Hepatocyte (in vitro differentiated cells): ENCODE measurements at regions not wholly inside any gene's neighbourhood (a gene's known extent, or its start where the extent isn't known, plus 50 kb on each side); places are given as distances from the start of the nearest gene placed in this dataset.
"Not testable (repeated sequence)": the region's sequence is repeated elsewhere in the genome, so short reads cannot be mapped to it uniquely, and the experiment has no call there.

Experiments used
- DNase-seq: peaks from one replicate; pipeline ENCODE4 v3.0.0-alpha.2; 2016; ENCODE audit warnings: low spot score
- H2AFZ ChIP-seq: fragments of 200-600 bp; sonication (generic); 2 replicates; pipeline ENCODE4 v1.6.0; 2016; ENCODE audit warnings: antibody characterized with exemption, mild to moderate bottlenecking
- H3K27ac ChIP-seq: fragments of 200-600 bp; sonication (generic); 2 replicates; pipeline ENCODE4 v1.5.1; 2016; ENCODE audit warnings: mild to moderate bottlenecking
- H3K27me3 ChIP-seq: fragments of 200-600 bp; sonication (generic); 2 replicates; pipeline ENCODE4 v1.6.1; 2016
- H3K36me3 ChIP-seq: fragments of 200-600 bp; sonication (generic); replicated peaks from 2 replicates; pipeline ENCODE4 v1.5.1; 2016; ENCODE audit warnings: low read depth; ENCODE audit not compliant: insufficient read depth
- H3K4me1 ChIP-seq: fragments of 200-600 bp; sonication (generic); 2 replicates; pipeline ENCODE4 v1.5.1; 2016; ENCODE audit warnings: mild to moderate bottlenecking, moderate library complexity; ENCODE audit not compliant: insufficient read depth
- H3K4me2 ChIP-seq: fragments of 200-600 bp; sonication (generic); 2 replicates; pipeline ENCODE4 v1.6.0; 2016
- H3K4me3 ChIP-seq: fragments of 200-600 bp; sonication (generic); 2 replicates; pipeline ENCODE4 v1.5.1; 2016; ENCODE audit warnings: mild to moderate bottlenecking
- H3K79me2 ChIP-seq: fragments of 200-600 bp; sonication (generic); 2 replicates; pipeline ENCODE4 v1.6.0; 2017; ENCODE audit warnings: mild to moderate bottlenecking
- H3K9me2 ChIP-seq: fragments of 200-600 bp; sonication (generic); replicated peaks from 2 replicates; pipeline ENCODE4 v1.6.0; 2017; ENCODE audit warnings: mild to moderate bottlenecking; ENCODE audit not compliant: insufficient read depth
- H3K9me3 ChIP-seq: fragments of 200-600 bp; sonication (generic); 2 replicates; pipeline ENCODE4 v1.5.1; 2016; ENCODE audit warnings: low read depth, mild to moderate bottlenecking
- H4K20me1 ChIP-seq: fragments of 200-600 bp; sonication (generic); 2 replicates; pipeline ENCODE4 v1.6.0; 2016; ENCODE audit warnings: mild to moderate bottlenecking; ENCODE audit not compliant: insufficient read depth, poor library complexity, severe bottlenecking
- CTCF ChIP-seq: fragments of 200-600 bp; sonication (generic); IDR thresholded peaks from 2 replicates; pipeline ENCODE4 v1.5.1; 2016; ENCODE audit warnings: antibody characterized with exemption, mild to moderate bottlenecking; ENCODE audit not compliant: poor library complexity
- EZH2 ChIP-seq: fragments of 200-600 bp; sonication (generic); IDR thresholded peaks from 2 replicates; pipeline ENCODE4 v1.6.1; 2016; ENCODE audit warnings: antibody characterized with exemption, mild to moderate bottlenecking, borderline replicate concordance
- EZH2phosphoT487 ChIP-seq: fragments of 200-600 bp; sonication (generic); IDR thresholded peaks from one replicate; pipeline ENCODE4 v1.6.1; 2018; ENCODE audit warnings: antibody characterized with exemption, mild to moderate bottlenecking, low read depth, moderate library complexity; ENCODE audit not compliant: unreplicated experiment, severe bottlenecking
- WGBS: methylation state at CpG from one replicate; pipeline ENCODE4 v1.1.6; 2016; ENCODE audit warnings: low lambda C conversion rate; ENCODE audit errors: missing lambda C conversion rate; 5-methylcytosine and 5-hydroxymethylcytosine counted together

GRCh38 chr22:23485490-23485889 is 94.6 kb downstream of the IGLL1 start:
- Histone ChIP-seq H3K9me2 (no peaks in the 10 kb centered on the region), H3K36me3 (no peaks in the 10 kb centered on the region), H3K27ac (no peak overlapping the region), H3K79me2 (no peaks in the 10 kb centered on the region), H3K4me2 (no peak overlapping the region), H3K9me3 (no peaks in the 10 kb centered on the region), H4K20me1 (no peaks in the 10 kb centered on the region), H2AFZ (no peak overlapping the region), H3K4me3 (no peak overlapping the region), H3K4me1 (no peaks in the 10 kb centered on the region), H3K27me3 (no peaks in the 10 kb centered on the region)
- DNase-seq: no peak
- TF ChIP-seq CTCF (no peak), EZH2phosphoT487 (no peak), EZH2 (no peak)
- 85% methylated on average over 4 of the region's 4 CpGs for WGBS

DNA sequence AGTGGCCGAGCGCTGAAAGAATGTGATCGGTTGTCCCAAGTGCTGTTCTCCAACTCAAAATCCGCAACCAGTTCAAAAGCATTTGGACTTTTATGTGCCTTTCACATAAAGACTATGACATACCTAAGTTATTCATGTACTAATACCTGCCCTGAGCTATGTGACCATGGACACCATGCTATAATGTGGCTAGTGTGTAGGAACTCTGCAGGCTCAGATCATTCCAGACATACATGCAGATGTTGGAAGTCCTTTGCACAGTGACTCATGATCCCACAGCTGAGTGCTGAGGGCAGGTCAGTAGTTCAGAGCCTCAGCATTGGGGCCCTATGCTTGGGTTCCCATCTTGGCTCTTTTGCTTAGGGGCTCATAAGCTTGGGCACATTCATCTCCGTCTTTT is 95.4 kb downstream of the IGLL1 start:
- DNase-seq: no peak
- TF ChIP-seq CTCF (no peak), EZH2 (no peak), EZH2phosphoT487 (no peak)
- H3K4me3 ChIP-seq: no peak overlapping the region
- H3K79me2 ChIP-seq: no peaks in the 10 kb centered on the region
- H3K4me2 ChIP-seq: no peak overlapping the region
- H3K27ac ChIP-seq: no peak overlapping the region
- H3K4me1 ChIP-seq: no peaks in the 10 kb centered on the region
- no peak overlapping the region for H2AFZ ChIP-seq
- no peaks in the 10 kb centered on the region for H3K27me3 ChIP-seq
- H3K9me3 ChIP-seq: no peaks in the 10 kb centered on the region
- WGBS: 97% methylated on average over 5 of the region's 5 CpGs
- no peaks in the 10 kb centered on the region for H4K20me1 ChIP-seq
- no peaks in the 10 kb centered on the region for H3K9me2 ChIP-seq
- H3K36me3 ChIP-seq: no peaks in the 10 kb centered on the region

DNA sequence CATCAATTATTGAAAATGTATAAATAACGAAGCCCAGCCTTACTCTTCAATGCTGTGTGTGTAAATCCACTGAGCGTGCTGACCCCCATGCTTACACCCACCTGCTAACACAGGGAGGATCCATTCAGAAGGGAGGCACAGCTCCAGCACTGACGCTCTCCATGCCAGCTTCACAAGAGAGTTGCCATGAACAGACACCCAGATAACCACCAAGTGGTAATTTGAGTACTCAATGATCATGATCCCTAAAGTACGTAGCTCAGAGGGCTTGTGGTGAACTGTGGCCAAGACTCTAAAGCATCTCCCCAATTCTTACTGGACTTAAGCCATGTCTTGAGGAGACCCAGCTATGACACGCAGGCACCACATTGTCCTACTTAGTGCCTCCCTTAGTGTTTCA is 98.7 kb downstream of the IGLL1 start:
- H3K4me1 ChIP-seq: no peaks in the 10 kb centered on the region
- H3K27ac ChIP-seq: no peak overlapping the region
- no peaks in the 10 kb centered on the region for H3K36me3 ChIP-seq
- H3K4me2 ChIP-seq: no peak overlapping the region
- DNase-seq: no peak
- WGBS: 94% methylated on average over 5 of the region's 5 CpGs
- no peaks in the 10 kb centered on the region for H4K20me1 ChIP-seq
- H3K4me3 ChIP-seq: no peak overlapping the region
- no peaks in the 10 kb centered on the region for H3K79me2 ChIP-seq
- H2AFZ ChIP-seq: no peak overlapping the region
- TF ChIP-seq EZH2phosphoT487 (no peak), CTCF (no peak), EZH2 (no peak)
- no peaks in the 10 kb centered on the region for H3K9me3 ChIP-seq
- no peaks in the 10 kb centered on the region for H3K9me2 ChIP-seq
- H3K27me3 ChIP-seq: no peaks in the 10 kb centered on the region

GRCh38 chr22:23478175-23478574 is 101.9 kb downstream of the IGLL1 start:
- no peak for TF ChIP-seq CTCF
- no peak for TF ChIP-seq EZH2
- no peak for TF ChIP-seq EZH2phosphoT487
- Histone ChIP-seq H3K27me3 (no peaks in the 10 kb centered on the region), H3K4me3 (no peak overlapping the region), H3K27ac (no peak overlapping the region), H3K9me2 (no peaks in the 10 kb centered on the region), H3K4me2 (no peak overlapping the region), H3K79me2 (no peaks in the 10 kb centered on the region), H3K4me1 (no peaks in the 10 kb centered on the region), H3K9me3 (no peaks in the 10 kb centered on the region), H3K36me3 (no peaks in the 10 kb centered on the region), H2AFZ (no peak overlapping the region), H4K20me1 (no peaks in the 10 kb centered on the region)
- 59% methylated on average over 4 of the region's 4 CpGs for WGBS
- DNase-seq: no peak

DNA sequence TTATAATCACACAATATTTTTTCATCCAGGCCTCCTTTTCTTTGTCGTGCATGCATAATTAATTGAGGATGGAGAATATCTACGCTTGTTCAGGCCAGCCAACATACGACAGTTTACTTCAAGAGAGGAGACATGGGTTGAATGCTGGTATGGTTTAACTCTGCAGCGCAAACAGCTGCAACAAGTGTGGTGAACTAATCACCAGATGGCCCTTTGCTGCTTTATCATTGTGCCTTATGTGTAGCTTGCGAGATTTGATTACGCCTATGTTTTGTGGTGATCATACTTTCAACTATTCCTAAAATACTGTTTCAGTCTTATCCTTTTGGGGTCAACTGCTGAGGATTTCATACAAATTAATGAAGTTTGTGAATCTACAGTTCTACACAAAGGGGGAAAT is 105.6 kb downstream of the IGLL1 start:
- not testable (repeated sequence) for H3K4me3 ChIP-seq, H3K9me2 ChIP-seq, DNase-seq, H3K9me3 ChIP-seq, H3K4me1 ChIP-seq, H3K4me2 ChIP-seq, H3K36me3 ChIP-seq, H3K79me2 ChIP-seq, H3K27ac ChIP-seq, H3K27me3 ChIP-seq, H2AFZ ChIP-seq, H4K20me1 ChIP-seq
- WGBS: 92% methylated on average over 6 of the region's 6 CpGs
